ENCODE measurements at regions not wholly inside any gene's neighbourhood (a gene's known extent, or its start where the extent isn't known, plus 50 kb on each side); places are given as distances from the start of the nearest gene placed in this dataset.

DNA sequence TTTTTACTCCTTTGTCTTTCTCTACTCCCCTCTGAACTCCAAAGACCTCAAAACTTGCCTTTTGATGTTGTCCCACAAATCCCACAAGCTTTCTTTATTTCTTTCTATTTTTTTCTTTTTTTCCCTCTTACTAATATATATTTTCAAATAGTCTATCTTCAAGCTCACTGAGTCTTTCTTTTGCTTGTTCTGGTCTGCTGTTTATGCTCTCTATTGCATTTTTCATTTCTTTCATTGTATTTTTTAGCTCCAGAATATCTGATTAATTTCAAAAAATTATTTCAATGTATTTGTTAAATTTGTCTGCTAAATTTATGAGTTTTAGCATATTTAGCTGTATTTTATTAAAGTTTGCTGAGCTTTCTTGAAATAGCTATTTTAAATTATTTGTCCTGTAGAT is 223.3 kb upstream of the IRX1 start:
- no peak overlapping the region for H3K27ac ChIP-seq
- H3K27me3 ChIP-seq: no peaks in the 10 kb centered on the region
- no peak overlapping the region for H3K4me3 ChIP-seq
- no peak for DNase-seq (ENCODE audit: low spot score in 2 of 2)
- H3K9me3 ChIP-seq: peaks cover 0 to 33% (median 6%) of the 10 kb centered on the region in 4 donors
- TF ChIP-seq, protein P1, sequence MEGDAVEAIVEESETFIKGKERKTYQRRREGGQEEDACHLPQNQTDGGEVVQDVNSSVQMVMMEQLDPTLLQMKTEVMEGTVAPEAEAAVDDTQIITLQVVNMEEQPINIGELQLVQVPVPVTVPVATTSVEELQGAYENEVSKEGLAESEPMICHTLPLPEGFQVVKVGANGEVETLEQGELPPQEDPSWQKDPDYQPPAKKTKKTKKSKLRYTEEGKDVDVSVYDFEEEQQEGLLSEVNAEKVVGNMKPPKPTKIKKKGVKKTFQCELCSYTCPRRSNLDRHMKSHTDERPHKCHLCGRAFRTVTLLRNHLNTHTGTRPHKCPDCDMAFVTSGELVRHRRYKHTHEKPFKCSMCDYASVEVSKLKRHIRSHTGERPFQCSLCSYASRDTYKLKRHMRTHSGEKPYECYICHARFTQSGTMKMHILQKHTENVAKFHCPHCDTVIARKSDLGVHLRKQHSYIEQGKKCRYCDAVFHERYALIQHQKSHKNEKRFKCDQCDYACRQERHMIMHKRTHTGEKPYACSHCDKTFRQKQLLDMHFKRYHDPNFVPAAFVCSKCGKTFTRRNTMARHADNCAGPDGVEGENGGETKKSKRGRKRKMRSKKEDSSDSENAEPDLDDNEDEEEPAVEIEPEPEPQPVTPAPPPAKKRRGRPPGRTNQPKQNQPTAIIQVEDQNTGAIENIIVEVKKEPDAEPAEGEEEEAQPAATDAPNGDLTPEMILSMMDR (IDR thresholded peaks at IDR 0.05): no peak
- TF ChIP-seq POLR2A (IDR thresholded peaks at IDR 0.05) (no peak), EP300 (IDR thresholded peaks at IDR 0.05) (no peak)
- no peaks in the 10 kb centered on the region for H3K4me1 ChIP-seq
- H3K36me3 ChIP-seq: no peaks in the 10 kb centered on the region

DNA sequence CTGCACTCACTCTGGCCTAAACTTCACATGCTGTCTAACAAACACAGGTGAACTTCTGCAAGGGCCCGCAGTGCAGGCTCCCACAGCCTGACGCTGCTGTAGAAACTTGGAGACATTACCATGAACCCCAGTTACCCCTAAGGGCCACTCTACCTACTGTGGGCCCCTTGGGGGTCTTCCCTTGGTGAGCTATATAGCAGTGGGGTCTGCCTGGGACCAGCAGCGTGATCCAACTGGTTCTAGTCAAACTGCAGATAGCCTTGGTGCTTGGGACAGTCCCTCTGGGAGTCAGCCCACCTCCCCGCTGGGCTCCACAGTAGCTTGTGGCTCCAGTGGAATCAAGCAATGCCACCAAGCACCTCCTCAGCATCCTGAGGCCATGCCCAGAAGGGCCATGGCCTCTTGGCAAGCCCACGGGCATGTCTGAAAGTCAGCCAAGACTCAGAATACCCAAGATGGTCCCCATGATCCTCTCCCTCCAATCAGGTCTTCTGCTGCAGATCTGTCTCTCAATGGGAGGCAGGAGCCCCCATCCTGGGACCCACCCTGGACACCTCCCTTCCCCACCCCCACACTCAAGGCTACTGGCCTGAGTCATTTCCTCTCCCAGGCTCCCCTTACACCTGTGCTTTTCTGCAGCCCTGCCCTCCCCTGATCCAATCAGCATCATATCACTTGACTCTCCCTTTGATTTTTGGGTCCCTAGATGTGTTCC is 230.0 kb upstream of the IRX1 start:
- Histone ChIP-seq H3K27ac (no peak overlapping the region), H3K4me3 (no peak overlapping the region), H3K27me3 (no peaks in the 10 kb centered on the region), H3K9me3 (peaks cover 0 to 12% (median 0%) of the 10 kb centered on the region in 4 donors), H3K4me1 (no peaks in the 10 kb centered on the region), H3K36me3 (no peaks in the 10 kb centered on the region)
- TF ChIP-seq, protein P1 (IDR thresholded peaks at IDR 0.05): no peak
- TF ChIP-seq POLR2A (IDR thresholded peaks at IDR 0.05) (no peak), EP300 (IDR thresholded peaks at IDR 0.05) (no peak)
- DNase-seq (ENCODE audit: low spot score in 2 of 2): no peak
- WGBS, 2 donors: 79 to 94% methylated on average over 3 to 4 of the region's 5 CpGs

DNA sequence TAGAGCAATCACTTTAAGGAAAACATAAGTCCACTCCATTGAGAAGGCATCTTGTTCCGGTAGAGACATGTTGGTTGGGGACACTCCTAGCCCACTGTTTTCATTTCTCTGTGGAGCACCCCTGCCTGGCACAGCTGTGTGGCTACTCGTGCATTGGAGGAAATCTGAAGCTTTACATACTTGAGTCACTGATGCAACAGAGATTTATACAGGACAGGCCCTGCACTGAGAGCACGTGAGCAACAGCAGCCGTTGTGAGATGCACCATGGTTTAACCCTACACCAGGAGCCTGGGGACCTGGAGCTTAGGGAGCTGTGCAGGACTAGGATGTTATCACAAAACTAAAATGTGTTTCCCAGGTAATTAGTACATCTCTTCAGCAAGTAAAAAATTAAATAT is 230.7 kb upstream of the IRX1 start:
- Histone ChIP-seq H3K4me1 (no peaks in the 10 kb centered on the region), H3K27ac (no peak overlapping the region), H3K4me3 (no peak overlapping the region), H3K27me3 (no peaks in the 10 kb centered on the region), H3K36me3 (no peaks in the 10 kb centered on the region), H3K9me3 (peaks cover 0 to 16% (median 0%) of the 10 kb centered on the region in 4 donors)
- DNase-seq (ENCODE audit: low spot score in 2 of 2): no peak
- TF ChIP-seq, protein P1 (IDR thresholded peaks at IDR 0.05): no peak
- TF ChIP-seq EP300 (IDR thresholded peaks at IDR 0.05) (no peak), POLR2A (IDR thresholded peaks at IDR 0.05) (no peak)
- WGBS, 2 donors: 51 to 62% methylated on average over 4 of the region's 4 CpGs

DNA sequence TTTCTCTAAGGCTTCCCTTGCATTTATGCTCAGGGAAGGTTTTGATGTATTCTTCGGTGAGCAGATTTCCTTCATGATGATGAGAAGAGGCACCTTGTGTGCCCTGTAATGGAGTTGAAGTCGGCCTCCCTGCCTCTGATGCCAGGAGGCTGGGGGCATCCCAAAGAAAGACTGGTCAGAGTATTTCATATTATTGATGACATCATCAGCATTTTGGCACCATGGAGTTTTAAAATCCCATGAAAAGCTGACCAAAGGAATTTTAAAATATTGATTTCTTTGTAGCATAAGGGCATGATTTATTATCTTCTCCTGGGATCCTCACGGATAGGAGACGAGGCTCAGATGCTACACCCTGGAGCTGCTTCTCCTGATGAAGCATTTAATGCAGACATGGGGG is 231.2 kb upstream of the IRX1 start:
- no peak overlapping the region for H3K27ac ChIP-seq
- TF ChIP-seq, protein P1 (IDR thresholded peaks at IDR 0.05): no peak
- no peak for TF ChIP-seq POLR2A (IDR thresholded peaks at IDR 0.05)
- no peak for TF ChIP-seq EP300 (IDR thresholded peaks at IDR 0.05)
- no peak overlapping the region for H3K4me3 ChIP-seq
- H3K27me3 ChIP-seq: no peaks in the 10 kb centered on the region
- WGBS, 2 donors: 63 to 73% methylated on average over 4 of the region's 4 CpGs
- no peaks in the 10 kb centered on the region for H3K36me3 ChIP-seq
- peaks cover 0 to 16% (median 0%) of the 10 kb centered on the region in 4 donors for H3K9me3 ChIP-seq
- no peak for DNase-seq (ENCODE audit: low spot score in 2 of 2)
- no peaks in the 10 kb centered on the region for H3K4me1 ChIP-seq

DNA sequence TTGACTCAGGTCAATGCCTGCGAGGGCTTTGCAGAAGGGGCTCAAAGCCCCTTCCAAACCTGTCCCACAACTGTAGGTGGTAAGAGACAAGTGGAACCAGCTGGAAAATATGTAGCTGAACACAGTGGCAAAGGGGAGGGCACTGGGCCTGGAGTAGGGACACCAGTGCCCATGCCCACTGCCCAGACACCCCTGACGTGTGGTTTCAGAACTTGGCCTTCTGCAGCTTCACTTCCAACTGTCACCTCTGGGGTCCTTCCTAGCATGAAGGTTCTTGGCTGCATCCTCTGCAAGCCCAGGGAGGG is 233.1 kb upstream of the IRX1 start:
- Histone ChIP-seq H3K27ac (no peak overlapping the region), H3K4me3 (no peak overlapping the region), H3K4me1 (no peaks in the 10 kb centered on the region), H3K9me3 (peaks cover 0 to 16% (median 0%) of the 10 kb centered on the region in 4 donors), H3K36me3 (no peaks in the 10 kb centered on the region), H3K27me3 (no peaks in the 10 kb centered on the region)
- no peak for DNase-seq (ENCODE audit: low spot score in 2 of 2)
- 83 to 84% methylated on average over 2 of the region's 2 CpGs for WGBS, 2 donors
- TF ChIP-seq EP300 (IDR thresholded peaks at IDR 0.05) (no peak), POLR2A (IDR thresholded peaks at IDR 0.05) (no peak)
- TF ChIP-seq, protein P1 (IDR thresholded peaks at IDR 0.05): no peak

Measured in tibial nerve (tissue), 4 donors.